ENCODE measurements at regions not wholly inside any gene's neighbourhood (a gene's known extent, or its start where the extent isn't known, plus 50 kb on each side); places are given as distances from the start of the nearest gene placed in this dataset.
"Not testable (repeated sequence)": the region's sequence is repeated elsewhere in the genome, so short reads cannot be mapped to it uniquely, and the experiment has no call there.

DNA sequence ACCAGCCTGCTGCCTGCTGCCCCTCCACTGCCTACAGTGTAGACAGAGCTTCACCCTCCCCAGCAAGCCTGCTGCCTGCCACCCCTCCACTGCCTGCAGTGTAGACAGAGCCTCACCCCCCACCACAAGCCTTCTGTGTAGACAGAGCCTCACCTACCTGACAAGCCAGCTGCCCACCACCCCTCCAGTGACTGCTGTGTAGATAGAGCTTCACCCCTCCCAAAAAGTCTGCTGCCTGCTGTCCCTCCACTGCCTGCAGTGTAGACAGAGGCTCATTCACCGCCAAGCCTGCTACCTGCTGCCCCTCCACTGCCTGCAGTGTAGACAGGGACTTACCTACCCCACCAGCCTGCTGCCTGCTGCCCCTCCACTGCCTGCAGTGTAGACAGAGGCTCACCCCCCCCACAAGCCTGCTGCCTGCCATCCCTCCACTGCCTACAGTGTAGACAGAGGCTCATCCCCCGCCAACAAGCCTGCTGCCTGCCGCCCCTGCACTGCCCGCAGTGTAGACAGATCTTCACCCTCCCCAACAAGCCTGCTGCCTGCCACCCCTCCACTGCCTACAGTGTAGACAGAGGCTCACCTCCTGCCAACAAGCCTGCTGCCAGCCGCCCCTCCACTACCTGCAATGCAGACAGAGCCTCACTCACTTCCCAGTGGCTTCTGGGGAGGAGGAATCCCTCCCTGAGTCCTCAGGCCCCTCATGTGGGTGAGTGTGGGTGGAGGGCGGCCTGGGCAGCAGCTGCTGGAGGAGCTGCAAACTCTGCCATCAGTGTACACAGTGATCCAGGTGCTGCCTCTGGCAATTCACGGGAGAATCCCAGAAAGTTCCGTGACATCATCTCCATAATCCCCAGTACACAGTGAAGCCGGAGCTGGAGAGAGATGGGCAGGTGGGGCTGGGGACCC is 140.9 kb downstream of the DLL1 start:
- DNase-seq (ENCODE audit: low read depth, low spot score): no peak

DNA sequence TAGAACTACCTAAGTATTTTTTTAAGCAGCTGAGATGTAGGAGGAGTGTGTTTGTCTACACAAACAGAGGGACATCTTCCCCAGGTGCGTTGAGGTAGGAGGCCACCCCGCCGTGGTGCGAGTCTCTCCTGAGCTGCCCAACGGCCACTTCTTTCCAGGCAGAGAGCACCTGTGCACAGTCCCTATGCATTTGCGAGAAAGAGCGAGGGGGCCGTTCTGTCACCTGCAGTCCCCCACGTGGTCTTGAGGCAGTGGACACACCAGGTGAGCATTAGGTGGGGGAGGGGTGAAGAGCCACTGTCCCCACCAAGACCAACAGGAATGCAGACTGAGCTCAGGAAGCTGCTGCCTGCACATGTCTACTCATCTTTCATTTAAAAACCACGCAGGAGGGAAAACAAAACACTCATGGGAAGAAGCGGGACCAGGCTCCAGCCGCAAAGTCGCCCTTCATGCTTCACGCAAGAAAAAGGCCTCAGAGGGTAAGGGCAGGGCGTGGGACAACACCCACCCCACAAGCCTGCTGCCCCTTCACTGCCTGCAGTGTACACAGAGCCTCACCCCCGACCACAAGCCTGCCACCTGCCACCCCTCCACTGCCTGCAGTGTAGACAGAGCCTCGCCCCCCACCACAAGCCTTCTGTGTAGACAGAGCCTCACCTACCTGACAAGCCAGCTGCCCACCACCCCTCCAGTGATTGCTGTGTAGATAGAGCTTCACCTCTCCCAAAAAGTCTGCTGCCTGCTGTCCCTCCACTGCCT is 142.0 kb downstream of the DLL1 start:
- no peak for DNase-seq (ENCODE audit: low read depth, low spot score)

DNA sequence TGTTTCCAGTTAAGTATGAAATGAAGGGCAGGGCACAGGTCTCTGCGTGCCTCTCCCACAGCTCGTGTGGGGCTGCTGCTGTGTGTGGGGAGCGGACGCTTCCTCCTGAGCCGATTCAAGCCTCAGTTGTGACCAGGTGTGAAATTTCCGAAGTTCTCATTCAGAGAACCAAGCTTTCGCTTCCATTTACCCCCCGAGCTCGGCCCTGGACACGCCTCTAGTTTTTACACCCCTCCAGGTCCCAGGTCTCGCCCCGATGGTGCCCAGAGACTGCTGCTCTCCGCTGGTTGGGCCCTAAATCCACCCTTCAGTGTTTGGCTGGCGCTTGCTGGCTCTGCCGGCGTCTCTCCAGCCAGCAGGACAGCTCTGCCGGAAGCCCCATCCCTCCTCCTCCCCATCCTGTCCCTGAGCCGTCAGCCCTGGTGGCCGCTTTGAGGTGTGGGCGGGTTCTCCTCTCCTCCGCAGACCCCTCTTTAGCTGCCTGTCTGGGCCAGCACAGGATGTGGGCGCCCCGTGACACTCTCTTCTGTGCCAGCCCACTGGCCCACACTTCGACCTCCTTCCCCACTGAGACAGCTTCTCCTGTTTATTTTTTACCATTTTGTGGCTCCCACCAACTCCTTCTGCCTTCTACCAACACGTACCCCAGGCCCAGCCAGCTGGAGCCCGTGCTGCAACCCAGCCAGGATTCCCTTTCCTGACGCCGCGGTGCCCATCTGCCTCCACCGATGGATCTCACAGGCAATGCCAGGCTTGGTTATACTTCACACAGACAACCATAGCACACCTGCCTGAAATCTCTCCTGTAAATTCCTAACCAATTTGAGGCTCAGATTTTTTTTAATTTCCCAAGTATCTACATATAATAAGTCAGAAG is 142.8 kb downstream of the DLL1 start:
- peak; percentile 65 for DNase-seq (ENCODE audit: low read depth, low spot score)

DNA sequence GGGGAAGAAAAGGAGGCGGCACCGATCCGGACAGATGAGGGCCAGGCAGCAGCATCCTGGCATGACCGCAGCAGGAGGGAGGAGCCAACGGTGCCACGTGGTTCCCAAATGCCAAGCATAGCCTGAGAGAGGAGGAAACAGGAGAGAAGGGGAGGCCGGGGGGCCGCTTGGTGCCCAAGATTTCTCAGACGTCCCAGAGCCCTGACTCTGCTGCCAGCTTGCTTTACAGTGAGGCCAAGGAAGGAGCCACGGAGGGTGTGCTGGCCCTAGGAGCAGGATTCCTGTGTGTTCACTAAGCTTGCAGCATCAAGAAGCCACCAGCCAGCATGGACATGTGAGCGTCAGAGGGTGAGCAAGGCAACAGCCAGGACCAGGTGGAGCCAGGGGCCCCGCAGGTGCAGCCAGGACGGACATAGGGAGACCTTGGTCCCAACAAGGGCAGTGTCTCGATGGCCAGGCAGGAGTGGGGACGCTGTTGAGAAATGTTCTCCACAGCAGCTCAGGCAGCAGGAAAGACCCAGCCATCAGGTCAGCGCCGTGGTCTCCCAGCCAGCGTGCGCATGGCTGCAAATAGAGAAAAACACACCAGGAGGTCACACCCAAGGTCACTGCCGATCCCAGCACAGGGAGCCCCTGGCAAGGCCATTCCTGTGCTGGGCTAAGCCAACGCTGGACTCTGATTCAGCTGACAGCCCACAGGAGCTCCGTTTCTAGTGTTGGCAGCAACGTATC is 143.7 kb downstream of the DLL1 start:
- no peak for DNase-seq (ENCODE audit: low read depth, low spot score)

DNA sequence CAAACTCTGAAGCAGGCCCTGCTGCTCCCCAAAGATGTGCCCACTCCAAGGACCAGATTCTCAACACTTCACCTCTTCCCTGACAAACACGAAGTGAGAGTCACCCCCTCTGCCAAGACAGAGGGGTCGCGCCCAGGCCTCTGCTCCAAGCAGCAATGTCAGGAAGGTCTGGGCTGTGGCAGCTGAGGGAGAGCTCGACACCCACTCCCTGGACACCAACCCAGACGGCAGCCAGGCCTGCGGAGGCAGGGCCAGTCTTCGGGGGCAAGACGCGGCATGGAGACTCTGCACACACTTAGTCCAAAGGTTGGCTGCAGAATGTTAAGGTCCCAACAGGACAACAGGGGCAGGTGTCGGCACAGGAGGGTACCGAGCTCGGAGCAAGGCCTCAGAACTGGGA is 144.2 kb downstream of the DLL1 start:
- DNase-seq (ENCODE audit: low read depth, low spot score): no peak

DNA sequence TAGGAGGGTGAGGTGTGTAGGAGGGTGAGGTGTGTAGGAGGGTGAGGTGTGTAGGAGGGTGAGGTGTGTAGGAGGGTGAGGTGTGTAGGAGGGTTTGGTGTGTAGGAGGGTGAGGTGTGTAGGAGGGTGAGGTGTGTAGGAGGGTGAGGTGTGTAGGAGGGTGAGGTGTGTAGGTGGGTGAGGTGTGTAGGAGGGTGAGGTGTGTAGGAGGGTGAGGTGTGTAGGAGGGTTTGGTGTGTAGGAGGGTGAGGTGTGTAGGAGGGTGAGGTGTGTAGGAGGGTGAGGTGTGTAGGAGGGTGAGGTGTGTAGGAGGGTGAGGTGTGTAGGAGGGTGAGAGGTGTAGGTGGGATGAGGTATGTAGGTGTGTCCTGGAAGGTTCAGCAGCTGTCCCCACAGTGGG is 144.7 kb downstream of the DLL1 start:
- DNase-seq (ENCODE audit: low read depth, low spot score): not testable (repeated sequence)

DNA sequence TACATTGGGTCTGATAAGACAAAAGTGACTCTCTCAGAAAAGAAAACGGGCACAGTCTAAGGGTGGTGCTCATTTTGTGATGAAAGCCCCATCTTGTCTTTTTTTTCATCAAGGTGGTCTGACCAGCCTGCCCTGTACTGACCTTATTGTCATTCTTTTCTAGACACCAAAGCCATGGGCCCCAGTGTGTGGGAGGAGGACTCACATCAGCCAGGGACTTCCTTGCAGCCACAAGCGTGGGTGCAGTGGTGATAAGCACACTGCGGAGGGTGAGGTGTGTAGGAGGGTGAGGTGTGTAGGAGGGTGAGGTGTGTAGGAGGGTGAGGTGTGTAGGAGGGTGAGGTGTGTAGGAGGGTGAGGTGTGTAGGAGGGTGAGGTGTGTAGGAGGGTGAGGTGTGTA is 145.2 kb downstream of the DLL1 start:
- not testable (repeated sequence) for DNase-seq (ENCODE audit: low read depth, low spot score)

DNA sequence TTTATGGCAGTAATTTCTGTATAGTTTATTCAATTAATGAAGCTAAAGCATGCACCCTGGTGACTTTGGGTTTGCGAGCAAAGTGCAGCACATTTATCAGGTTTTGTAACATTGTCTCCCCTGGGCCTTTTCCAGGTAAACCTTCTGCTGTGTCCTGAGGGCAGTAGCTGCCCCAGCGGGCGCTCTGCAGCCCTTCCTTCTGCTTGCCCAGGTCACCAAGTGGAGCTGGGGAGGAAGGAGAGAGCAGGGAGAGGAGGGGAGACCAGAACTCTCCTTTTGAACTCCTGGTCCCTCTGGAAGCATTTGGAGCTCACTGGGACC is 145.6 kb downstream of the DLL1 start:
- no peak for DNase-seq (ENCODE audit: low read depth, low spot score)

DNA sequence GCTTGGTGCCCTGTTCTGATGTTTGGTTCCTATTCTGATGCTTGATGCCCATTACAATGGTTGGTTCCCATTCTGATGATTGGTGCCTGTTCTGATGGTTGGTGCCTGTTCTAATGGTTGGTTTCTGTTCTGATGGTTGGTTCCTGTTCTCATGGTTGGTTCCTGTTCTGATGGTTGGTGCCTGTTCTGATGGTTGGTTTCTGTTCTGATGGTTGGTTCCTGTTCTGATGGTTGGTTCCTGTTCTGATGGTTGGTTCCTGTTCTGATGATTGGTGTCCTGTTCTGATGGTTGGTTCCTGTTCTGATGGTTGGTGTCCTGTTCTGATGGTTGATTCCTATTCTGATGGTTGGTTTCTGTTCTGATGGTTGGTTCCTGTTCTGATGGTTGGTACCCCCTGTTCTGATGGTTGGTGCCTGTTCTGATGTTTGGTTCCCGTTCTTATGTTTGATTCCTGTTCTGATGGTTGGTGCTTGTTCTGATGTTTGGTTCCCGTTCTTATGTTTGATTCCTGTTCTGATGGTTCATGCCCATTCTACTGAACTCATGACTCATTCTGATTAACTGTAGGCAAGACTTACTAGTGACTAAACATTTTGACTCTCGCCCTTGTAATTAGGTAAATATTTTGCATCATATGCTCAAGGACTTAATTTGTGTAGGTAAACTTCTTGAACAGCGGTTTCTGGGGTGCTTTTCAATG is 146.2 kb downstream of the DLL1 start:
- no peak for DNase-seq (ENCODE audit: low read depth, low spot score)

DNA sequence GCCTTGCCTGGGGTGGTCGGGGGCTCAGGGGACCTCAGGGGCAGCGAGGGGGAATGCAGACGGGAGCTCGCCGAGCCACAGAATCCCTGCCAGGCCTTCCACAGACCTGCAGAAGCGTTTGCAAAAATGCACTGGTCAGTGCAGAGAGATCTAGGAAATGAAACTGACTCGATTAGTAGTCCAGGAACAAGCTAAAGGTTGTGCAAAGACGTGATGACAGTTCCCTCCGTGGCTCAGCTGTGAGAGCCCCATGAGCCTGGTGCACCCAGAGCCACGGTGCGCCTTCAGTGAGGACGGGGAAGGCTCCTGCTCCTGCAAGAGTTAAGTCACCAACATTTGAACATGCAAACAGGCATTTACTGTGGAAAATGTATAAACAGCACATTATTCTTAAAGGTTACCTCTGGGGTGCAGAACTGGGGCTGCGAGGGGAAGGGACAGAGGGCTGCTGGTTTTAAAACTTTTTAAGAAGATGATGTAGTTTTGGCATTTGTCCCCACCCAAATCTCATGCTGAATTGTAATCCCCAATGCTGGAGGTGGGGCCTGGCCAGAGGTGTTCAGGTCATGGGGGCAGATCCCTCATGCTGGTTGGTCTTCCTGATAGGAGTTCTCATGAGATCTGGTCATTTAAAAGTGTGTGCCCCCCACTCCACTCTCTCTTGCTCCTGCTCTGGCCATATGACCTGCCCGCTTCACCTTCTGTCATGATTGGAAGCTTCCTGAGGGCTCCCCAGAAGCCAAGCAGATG is 147.3 kb downstream of the DLL1 start:
- DNase-seq (ENCODE audit: low read depth, low spot score): no peak

DNA sequence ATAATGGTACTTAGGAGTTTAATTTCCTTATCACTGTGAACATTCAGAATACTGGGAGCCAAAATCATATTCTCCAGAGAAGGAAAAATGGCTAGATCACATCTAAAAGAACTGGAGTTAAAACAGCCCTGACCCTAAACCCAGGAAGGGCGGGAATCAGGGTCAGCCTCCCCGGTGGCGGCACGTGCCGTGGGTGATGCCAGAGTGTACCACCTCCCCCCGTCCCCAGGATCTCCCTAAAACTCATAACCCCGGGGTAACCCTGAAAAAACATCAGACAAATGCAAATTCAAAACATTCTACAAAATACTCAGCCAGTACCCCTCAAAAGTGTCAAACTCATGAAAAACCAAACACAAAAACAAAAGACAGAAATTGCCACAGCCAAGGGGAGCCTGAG is 148.3 kb downstream of the DLL1 start:
- no peak for DNase-seq (ENCODE audit: low read depth, low spot score)

DNA sequence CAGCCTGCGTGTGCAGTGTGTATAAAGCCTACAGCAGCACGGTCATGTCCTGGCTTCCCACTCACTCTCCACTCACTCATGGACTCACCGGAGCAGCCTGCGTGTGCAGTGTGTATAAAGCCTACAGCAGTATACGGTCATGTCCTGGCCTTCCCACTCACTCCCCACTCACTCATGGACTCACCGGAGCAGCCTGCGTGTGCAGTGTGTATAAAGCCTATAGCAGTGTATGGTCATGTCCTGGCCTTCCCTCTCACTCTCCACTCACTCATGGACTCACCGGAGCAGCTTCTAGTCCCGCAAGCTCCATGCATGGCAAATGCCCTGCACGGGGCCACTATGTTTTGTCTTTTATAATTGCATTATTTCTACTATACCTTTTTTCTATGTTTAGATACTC is 149.8 kb downstream of the DLL1 start:
- DNase-seq (ENCODE audit: low read depth, low spot score): not testable (repeated sequence)

DNA sequence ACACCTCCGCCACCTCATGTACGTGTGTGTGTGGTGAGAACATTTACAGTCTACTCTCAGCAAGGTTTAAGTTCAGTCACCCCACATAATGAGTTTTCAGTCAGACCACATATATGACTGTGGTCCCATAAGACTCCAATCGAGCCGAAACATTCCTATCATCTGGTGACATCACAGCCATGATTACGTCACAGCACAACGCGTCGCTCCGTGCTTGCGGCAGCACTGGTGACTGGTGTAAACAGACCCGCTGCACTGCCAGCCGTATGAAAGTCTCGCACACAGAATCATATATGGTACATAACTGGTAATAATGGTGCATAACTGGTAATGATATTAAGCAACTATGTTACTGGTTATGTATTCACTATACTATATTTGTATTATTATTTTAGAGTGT is 150.7 kb downstream of the DLL1 start:
- no peak for DNase-seq (ENCODE audit: low read depth, low spot score)

DNA sequence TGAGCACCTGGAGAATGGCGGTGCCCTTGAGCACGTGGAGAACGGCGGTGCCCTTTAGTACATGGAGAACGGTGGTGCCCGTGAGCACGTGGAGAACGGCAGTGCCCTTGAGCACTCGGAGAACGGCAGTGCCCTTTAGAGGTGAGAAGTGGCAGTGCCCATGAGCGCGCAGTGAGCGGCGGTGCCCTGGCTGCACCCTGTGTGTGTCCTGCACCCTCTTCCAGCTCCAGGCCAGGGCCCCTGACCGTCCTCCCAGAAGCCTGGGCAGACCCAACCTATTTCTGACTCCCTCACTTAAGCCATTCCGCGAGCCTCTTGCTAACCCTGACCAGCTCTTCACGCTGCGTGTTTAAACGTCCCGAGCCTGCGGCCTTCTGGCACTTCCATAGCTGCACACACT is 151.3 kb downstream of the DLL1 start:
- no peak for DNase-seq (ENCODE audit: low read depth, low spot score)

DNA sequence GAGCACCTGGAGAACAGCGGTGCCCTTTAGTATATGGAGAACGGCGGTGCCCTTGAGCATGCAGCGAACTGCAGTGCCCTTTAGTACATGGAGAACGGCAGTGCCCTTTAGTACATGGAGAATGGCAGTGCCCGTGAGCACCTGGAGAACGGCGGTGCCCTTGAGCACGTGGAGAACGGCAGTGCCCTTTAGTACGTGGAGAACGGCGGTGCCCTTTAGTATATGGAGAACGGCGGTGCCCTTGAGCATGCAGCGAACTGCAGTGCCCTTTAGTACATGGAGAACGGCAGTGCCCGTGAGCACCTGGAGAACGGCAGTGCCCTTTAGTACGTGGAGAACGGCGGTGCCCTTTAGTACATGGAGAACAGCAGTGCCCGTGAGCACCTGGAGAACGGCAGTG is 151.8 kb downstream of the DLL1 start:
- not testable (repeated sequence) for DNase-seq (ENCODE audit: low read depth, low spot score)

DNA sequence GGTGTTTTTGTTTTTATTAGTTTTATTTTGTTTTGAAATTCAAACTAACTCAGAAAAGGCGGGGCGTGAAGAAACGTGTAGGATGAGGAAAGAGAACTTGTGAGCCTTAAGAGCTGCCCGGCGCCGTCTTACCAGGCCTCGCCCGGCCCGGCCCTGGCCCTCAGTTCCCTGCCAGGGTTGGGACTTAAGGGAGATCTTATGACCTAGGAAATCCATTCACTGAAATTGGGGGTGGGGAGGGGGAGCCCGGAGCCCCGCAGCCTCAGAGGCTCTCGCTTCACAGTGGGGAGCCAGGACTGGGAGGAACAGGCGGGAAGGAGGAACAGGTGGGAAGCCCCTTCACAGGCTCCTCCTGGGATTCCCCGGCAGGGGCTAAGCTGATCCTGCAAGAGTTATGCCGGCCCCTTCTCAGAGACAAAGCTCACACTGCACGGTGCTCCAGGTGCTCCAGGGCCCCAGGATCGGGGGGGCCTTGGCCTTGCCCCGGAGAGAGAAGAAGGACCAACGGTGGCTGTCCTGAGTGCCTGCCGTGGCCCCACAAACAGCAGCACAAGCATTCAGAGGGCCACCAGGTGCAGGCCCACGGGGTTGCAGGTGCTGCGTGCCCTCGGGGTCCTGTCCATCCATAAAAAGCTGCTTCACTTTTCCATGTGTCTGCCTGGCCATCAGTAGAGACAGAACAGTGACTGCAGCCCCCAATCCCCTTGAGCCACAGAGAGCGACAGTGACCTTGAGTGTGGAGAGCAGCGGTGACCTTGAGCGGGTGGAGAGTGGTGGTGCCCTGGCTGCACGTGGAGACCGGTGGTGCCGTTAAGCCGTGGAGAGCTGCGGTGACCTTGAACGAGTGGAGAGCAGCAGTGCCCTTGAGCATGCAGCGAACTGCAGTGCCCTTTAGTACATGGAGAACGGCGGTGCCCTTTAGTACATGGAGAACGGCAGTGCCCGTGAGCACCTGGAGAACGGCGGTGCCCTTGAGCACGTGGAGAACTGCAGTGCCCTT is 152.7 kb downstream of the DLL1 start:
- no peak for DNase-seq (ENCODE audit: low read depth, low spot score)

DNA sequence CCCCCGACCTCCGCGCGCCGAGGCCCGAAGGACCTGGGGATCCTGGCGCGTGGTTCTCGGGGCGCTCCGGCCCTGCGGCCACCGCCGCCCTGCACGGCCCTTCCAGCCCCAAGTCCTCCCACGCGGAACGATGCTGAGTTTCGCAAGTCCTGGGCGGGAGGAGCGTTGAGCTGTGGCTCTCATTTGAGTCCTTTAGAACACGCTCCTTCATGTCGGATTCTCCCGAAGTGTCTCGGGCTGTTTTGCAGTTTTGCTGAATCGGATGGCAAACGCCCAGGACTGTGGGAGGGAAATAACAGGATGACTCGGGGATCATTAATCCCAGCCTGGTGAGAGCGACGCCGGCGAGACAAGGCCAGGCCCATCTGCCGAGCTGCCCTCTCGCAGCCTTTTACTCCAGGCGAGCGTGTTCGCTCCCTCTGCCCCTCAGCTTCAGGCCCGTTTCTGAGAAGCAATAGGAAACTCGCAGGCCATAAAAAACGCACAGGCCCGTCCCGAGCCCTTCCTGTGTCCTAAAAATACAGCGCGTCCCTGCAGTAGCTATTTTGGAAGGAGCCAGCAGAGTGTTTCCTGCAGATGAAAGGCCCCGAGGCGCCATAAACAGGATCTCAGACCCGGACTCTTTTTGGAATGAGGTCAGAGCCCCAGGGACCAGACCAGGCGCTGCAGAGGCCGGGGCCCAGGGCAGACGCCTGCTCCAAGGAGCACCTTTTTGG is 153.5 kb downstream of the DLL1 start:
- DNase-seq (ENCODE audit: low read depth, low spot score): peak; percentile 41

DNA sequence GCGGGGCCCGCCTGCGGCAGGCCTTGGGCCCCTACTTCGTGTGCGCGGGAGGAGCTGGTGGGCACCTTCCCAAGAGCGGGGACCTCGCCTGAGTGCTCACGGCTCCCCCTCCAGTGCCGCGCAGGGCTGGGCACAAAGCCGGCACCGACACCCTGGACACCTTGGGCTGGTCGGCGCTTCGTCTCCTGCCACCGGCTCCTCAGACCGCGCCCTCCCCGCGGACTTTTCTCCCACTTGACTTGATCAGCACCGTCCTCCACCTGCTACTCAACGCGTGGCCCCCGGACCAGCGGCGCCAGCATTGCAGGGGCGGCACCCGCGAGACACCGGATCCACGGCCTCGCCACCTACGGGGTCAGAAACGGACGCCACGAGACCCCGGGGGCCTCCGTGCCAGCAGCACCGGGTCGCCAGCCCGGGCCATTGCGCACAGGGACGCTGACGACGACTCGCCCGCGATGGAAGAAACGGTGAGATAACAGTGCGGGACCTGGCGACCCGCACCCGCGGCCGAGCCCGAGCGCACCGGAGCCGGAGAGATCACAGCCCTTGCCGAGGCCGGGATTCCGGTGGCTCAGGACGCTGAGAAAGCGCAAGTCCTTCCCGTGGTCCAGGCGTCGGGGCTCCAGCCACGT is 154.2 kb downstream of the DLL1 start:
- no peak for DNase-seq (ENCODE audit: low read depth, low spot score)
